Heart right ventricle (tissue), 16 donors: ENCODE measurements at regions not wholly inside any gene's neighbourhood (a gene's known extent, or its start where the extent isn't known, plus 50 kb on each side); places are given as distances from the start of the nearest gene placed in this dataset.

Experiments used
- ATAC-seq, 8 donors: fragments of 200-7000 bp; cut with Tn5 transposase; one replicate each; pipeline ENCODE4 v1.9.1; 2020; ENCODE audit warnings: mild to moderate bottlenecking in 8 of 8, moderate library complexity in 8 of 8, moderate number of reproducible peaks in 1 of 8
- DNase-seq, 2 donors: peaks; one replicate each; pipeline ENCODE4 v3.0.0-alpha.2; 2020
- H3K27ac ChIP-seq, 10 donors: fragments of 200-600 bp; sonication (generic) in 2 of 10; one replicate each; pipeline versions ENCODE4 v1.5.0 to v1.8.0; 2020 to 2022; ENCODE audit warnings: mild to moderate bottlenecking in 3 of 10
- H3K27me3 ChIP-seq, 7 donors: fragments of 200-600 bp; one replicate each; pipeline ENCODE4 v1.8.0; 2021 to 2022; ENCODE audit warnings: mild to moderate bottlenecking in 2 of 7
- H3K36me3 ChIP-seq, 9 donors: fragments of 200-600 bp; sonication (generic) in 1 of 9; one replicate each; pipeline versions ENCODE4 v1.5.0 to v1.8.0; 2020 to 2022; ENCODE audit warnings: mild to moderate bottlenecking in 2 of 9
- H3K4me1 ChIP-seq, 9 donors: fragments of 200-600 bp; sonication (generic) in 1 of 9; one replicate each; pipeline versions ENCODE4 v1.5.0 to v1.8.0; 2020 to 2022; ENCODE audit warnings: mild to moderate bottlenecking in 4 of 9
- H3K4me3 ChIP-seq, 10 donors: fragments of 200-600 bp; sonication (generic) in 2 of 10; one replicate each; pipeline versions ENCODE4 v1.5.0 to v1.8.0; 2020 to 2022; ENCODE audit warnings: mild to moderate bottlenecking in 7 of 10, moderate library complexity in 2 of 10
- H3K9me3 ChIP-seq, 11 donors: fragments of 200-600 bp in 10 of 11; sonication (generic) in 2 of 11; one replicate each; pipeline versions ENCODE4 v1.5.0 to v1.8.0; 2013 to 2022; ENCODE audit warnings: mild to moderate bottlenecking in 2 of 11, control low read depth in 1 of 11, moderate library complexity in 1 of 11
- WGBS, 2 donors: extraction: QIAGEN DNeasy Blood & Tissue Kit; methylation state at CpG; one replicate each; pipeline ENCODE4 v1.1.7; 2013; ENCODE audit warnings: inconsistent platforms in 1 of 2; 5-methylcytosine and 5-hydroxymethylcytosine counted together
- intact Hi-C, 10 donors: fragments of 100-400 bp; cut with DNase I; formaldehyde crosslinking; loops; one replicate each; pipeline versions ENCODE4 v1.11.1 to v1.14.2; 2022
- TF ChIP-seq, protein P1 (sequence below), 9 donors: fragments of 200-600 bp; sonication (generic) in 2 of 9; IDR thresholded peaks; one replicate each; pipeline versions ENCODE4 v1.5.0 to v1.8.0; 2021 to 2022; ENCODE audit warnings: antibody characterized with exemption in 9 of 9, mild to moderate bottlenecking in 5 of 9, moderate library complexity in 1 of 9
- donor health status: Arrhythmogenic right ventricular cardiomyopathy.
- donor health status: ischemic (EF 13 %, LVEDD 7.1; RV severe dilation, severe dysfunction).
- donor health status: healthy with polysubstance abuse.
- donor health status: DM: no; HTN: yes; CAD: no.
- donor health status: DM: no; HTN: no; CAD: no.
- donor health status: ischemic (EF 25% LVEDD 6.9; RV normal size, moderate dysfunction).
- donor health status: ischemic (EF 25% LVEDD 5.7; RV mildly dilated, moderate dysfunction).
- donor health status: healthy.
- donor health status: DM: yes; HTN: yes; CAD: no.
- donor health status: Ischemic cardiomyopathy.
- donor health status: ischemic (EF 35%, LVEDD 5.7; RV mildly dilated, moderate dysfunction).
- donor health status: nonischemic (EF 11% LVEDD 7.7; RV severe dilation, severe dysfunction).
- donor health status: DM: yes; HTN: yes; CAD: no.
- donor health status: PGD.
- donor health status: ischemic (EF 29% LVEDD 5.4; RV normal size, mild dysfunction).
- donor health status: nonischemic (EF 23%, LVEDD 6.1; RV moderate dilation, normal function).

DNA sequence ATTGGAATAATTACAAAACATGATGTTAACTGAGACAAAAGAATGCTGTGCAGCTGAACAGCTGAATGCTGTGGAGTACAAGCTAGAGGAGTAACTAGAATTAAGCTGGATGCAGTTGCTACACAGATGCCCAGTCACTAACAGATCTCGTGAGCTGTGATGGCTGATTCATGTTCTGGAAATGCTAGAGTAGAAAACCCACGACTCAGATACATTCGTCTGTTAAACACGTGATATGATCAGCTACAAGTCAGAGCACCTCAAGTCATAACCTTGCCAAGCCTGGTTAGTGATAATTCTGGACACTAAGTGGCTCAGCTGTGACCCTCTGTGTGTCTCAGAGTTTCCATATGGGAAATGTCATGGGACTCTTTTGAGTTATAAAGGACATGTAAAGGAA, 89.7 kb upstream of the ESRRG start:
- no peak for DNase-seq
- 24 to 52% methylated on average over 4 of the region's 4 CpGs for WGBS, 2 donors
- TF ChIP-seq, protein P1, sequence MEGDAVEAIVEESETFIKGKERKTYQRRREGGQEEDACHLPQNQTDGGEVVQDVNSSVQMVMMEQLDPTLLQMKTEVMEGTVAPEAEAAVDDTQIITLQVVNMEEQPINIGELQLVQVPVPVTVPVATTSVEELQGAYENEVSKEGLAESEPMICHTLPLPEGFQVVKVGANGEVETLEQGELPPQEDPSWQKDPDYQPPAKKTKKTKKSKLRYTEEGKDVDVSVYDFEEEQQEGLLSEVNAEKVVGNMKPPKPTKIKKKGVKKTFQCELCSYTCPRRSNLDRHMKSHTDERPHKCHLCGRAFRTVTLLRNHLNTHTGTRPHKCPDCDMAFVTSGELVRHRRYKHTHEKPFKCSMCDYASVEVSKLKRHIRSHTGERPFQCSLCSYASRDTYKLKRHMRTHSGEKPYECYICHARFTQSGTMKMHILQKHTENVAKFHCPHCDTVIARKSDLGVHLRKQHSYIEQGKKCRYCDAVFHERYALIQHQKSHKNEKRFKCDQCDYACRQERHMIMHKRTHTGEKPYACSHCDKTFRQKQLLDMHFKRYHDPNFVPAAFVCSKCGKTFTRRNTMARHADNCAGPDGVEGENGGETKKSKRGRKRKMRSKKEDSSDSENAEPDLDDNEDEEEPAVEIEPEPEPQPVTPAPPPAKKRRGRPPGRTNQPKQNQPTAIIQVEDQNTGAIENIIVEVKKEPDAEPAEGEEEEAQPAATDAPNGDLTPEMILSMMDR (IDR thresholded peaks at IDR 0.05) = no peak

DNA sequence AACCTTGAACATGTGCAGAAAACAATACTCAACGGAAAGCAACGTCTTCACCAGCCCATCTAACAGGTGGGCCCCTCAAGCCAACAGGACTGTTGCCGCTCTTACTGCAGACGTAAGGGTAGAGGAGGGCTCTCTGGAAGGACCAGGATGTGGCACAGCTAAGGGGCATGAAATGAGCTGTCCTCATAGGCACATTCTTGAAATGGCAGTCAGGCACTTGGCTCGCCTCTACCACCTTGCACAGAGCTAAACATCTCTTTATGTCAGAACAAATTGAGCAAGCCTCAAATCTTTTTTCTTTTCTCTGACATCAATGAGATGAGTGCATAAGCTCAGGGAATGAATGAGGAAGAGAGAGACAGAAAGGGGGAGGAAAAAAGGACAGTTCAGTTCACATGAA, 86.4 kb upstream of the ESRRG start:
- intact Hi-C loops = loop anchor here in 1 of 10 donors (10.0 kb wide), 1 partner anchor 55 kb away; no protein-coding TSS in a partner anchor
- ATAC-seq = no peak
- H3K36me3 ChIP-seq = no peaks in the 10 kb centered on the region
- H3K9me3 ChIP-seq = no peaks in the 10 kb centered on the region
- WGBS, 2 donors = 84 to 92% methylated on average over 5 of the region's 5 CpGs
- no peak overlapping the region for H3K4me3 ChIP-seq
- TF ChIP-seq, protein P1 (IDR thresholded peaks at IDR 0.05) = no peak
- no peak for DNase-seq
- no peak overlapping the region for H3K27ac ChIP-seq
- H3K4me1 ChIP-seq = peaks cover 0 to 30% (median 7%) of the 10 kb centered on the region in 9 donors
- no peaks in the 10 kb centered on the region for H3K27me3 ChIP-seq

More for the DNA sequence above, 89.7 kb upstream of the ESRRG start:
- ATAC-seq = peak in 5 of 8 donors; percentile 17 to 68 (median 43)
- Histone ChIP-seq H3K4me3 (no peak overlapping the region), H3K27ac (peak overlapping the region in 1 of 10 donors; percentile 84), H3K9me3 (no peaks in the 10 kb centered on the region), H3K4me1 (peaks cover 0 to 35% (median 14%) of the 10 kb centered on the region in 9 donors), H3K36me3 (no peaks in the 10 kb centered on the region), H3K27me3 (no peaks in the 10 kb centered on the region)
- intact Hi-C loops = loop anchor here in 1 of 10 donors (10.0 kb wide), 1 partner anchor 58 kb away; no protein-coding TSS in a partner anchor

DNA sequence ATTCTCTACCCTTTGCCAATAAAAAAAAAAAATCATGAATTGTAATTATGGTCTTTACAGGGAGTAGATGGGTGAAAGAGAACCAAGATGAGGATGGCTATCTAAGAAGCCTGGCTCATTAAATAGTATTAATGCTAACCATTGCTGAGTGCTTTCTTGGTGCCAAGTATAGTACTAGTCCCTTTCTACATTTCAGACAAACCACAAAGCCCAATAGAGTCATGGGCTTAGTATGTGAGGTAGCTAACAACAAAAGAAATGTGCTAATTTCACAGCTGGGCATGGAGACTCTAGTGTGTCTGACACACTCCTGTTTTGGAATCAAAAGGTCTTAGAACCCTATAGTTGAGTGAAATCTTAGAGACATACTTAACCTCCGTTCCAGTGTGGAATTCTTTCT, 84.5 kb upstream of the ESRRG start:
- Histone ChIP-seq H3K9me3 (no peaks in the 10 kb centered on the region), H3K27me3 (no peaks in the 10 kb centered on the region), H3K4me3 (no peak overlapping the region), H3K36me3 (no peaks in the 10 kb centered on the region), H3K27ac (no peak overlapping the region), H3K4me1 (peaks cover 0 to 11% (median 0%) of the 10 kb centered on the region in 9 donors)
- WGBS, 2 donors = 80 to 86% methylated on average over 1 of the region's 1 CpG
- intact Hi-C loops = no loop called here
- no peak for DNase-seq
- TF ChIP-seq, protein P1 (IDR thresholded peaks at IDR 0.05) = no peak
- ATAC-seq = no peak

DNA sequence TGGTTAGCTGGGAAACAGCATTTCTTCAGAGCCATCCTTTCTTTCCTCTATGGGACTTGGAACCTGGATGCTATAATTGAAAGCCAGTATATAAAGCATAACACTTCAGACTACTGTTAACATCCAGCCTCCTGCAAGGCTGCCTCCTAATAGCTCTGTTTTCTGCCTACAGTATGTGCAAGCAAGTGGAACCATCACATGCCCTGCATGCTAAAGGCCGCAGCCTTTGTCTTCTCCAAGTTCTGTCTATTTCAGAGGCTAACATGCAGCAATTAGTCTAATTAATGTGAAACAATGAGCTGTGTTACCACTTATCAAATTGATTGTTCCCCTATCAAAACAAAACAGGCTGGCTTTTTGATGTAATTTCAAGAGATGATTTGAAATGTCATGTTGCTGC, 82.7 kb upstream of the ESRRG start:
- H3K27ac ChIP-seq = peak overlapping the region in 1 of 10 donors; percentile 56
- no peaks in the 10 kb centered on the region for H3K36me3 ChIP-seq
- H3K4me3 ChIP-seq = no peak overlapping the region
- no peaks in the 10 kb centered on the region for H3K27me3 ChIP-seq
- TF ChIP-seq, protein P1 (IDR thresholded peaks at IDR 0.05) = no peak
- DNase-seq (no peak), ATAC-seq (no peak)
- peaks cover 0 to 7% (median 0%) of the 10 kb centered on the region in 9 donors for H3K4me1 ChIP-seq
- WGBS, 2 donors = 93 to 100% methylated on average over 1 of the region's 1 CpG
- intact Hi-C loops = no loop called here
- no peaks in the 10 kb centered on the region for H3K9me3 ChIP-seq
